HEK293T (cell line): ENCODE measurements at regions not wholly inside any gene's neighbourhood (a gene's known extent, or its start where the extent isn't known, plus 50 kb on each side); places are given as distances from the start of the nearest gene placed in this dataset.

ENCODE experiments used
- BHLHE40 ChIP-seq: fragments of 450-650 bp; IDR thresholded peaks from 2 replicates; pipeline ENCODE4 v1.6.1; 2016; ENCODE audit warnings: mild to moderate bottlenecking, moderate library complexity, borderline replicate concordance
- CTBP1 ChIP-seq: fragments of 450-650 bp; IDR thresholded peaks from 2 replicates; pipeline ENCODE4 v1.6.1; 2016; ENCODE audit warnings: borderline replicate concordance
- ELF4 ChIP-seq: fragments of 450-650 bp; IDR thresholded peaks from 2 replicates; pipeline ENCODE4 v1.6.1; 2017; ENCODE audit warnings: antibody characterized with exemption
- HDGF ChIP-seq: fragments of 450-650 bp; IDR thresholded peaks from 2 replicates; pipeline ENCODE4 v1.6.1; 2017; ENCODE audit warnings: antibody characterized with exemption, borderline replicate concordance
- L3MBTL2 ChIP-seq: fragments of 450-650 bp; conservative IDR thresholded peaks from 2 replicates; pipeline ENCODE4 v1.6.1; 2016; ENCODE audit warnings: mild to moderate bottlenecking
- SP1 ChIP-seq: fragments of 450-650 bp; IDR thresholded peaks from 2 replicates; pipeline ENCODE4 v1.6.1; 2017

- TF ChIP-seq HDGF, result no peak
- TF ChIP-seq ELF4, result no peak
- no peak for TF ChIP-seq CTBP1
- no peak for TF ChIP-seq SP1
- TF ChIP-seq L3MBTL2, result no peak
- TF ChIP-seq BHLHE40, result no peak
Observed at GRCh38 chr1:237981223-237981622, 90.5 kb upstream of the ZP4 start.
